GM12878 (cell line): ENCODE measurements at regions not wholly inside any gene's neighbourhood (a gene's known extent, or its start where the extent isn't known, plus 50 kb on each side); places are given as distances from the start of the nearest gene placed in this dataset.
A peak's percentile ranks its signal among the peaks of the same experiment; 100 is the strongest.

Source experiments
- ATAC-seq: fragments of 200-7000 bp; cut with Tn5 transposase; 3 replicates; pipeline ENCODE4 v1.9.1; 2020; ENCODE audit warnings: mild to moderate bottlenecking, moderate library complexity
- BruUV-seq: library from RNA; stranded (reverse); fragments of 400-500 nt; replicated peaks from 2 replicates; lab custom pipeline; 2021; lab: Mats Ljungman, UMichigan
- CTCF ChIA-PET: fragments of 300-600 bp; sonication (Branson Sonifier 250); formaldehyde crosslinking; extraction: SDS; loops from one replicate; lab custom pipeline; 2021; ENCODE audit warnings: inconsistent platforms; lab: Yijun Ruan, JAX
- POLR2A ChIA-PET: fragments of 350-600 bp; formaldehyde crosslinking; extraction: SDS; loops from one replicate; lab custom pipeline; 2021; ENCODE audit warnings: inconsistent platforms; lab: Charles Lee
- RAD21 ChIA-PET: fragments of 300-600 bp; sonication (Branson Sonifier 250); formaldehyde crosslinking; loops from one replicate; lab custom pipeline; 2023; ENCODE audit warnings: antibody characterized with exemption; ENCODE audit not compliant: unreplicated experiment; lab: Charles Lee
- SMC1A ChIA-PET: fragments of 300-600 bp; sonication (Branson Sonifier 250); formaldehyde crosslinking; loops from one replicate; lab custom pipeline; 2023; ENCODE audit not compliant: unreplicated experiment, uncharacterized antibody; lab: Charles Lee
- DNase-seq: peaks from one replicate; pipeline ENCODE4 v3.0.0-alpha.2; 2011; ENCODE audit warnings: low read depth, low spot score
- FAIRE-seq: peaks from 3 replicates; lab custom pipeline; 2011; peaks lifted over from hg19 to GRCh38; lab: Jason Lieb, UNC
- H2AFZ ChIP-seq: 2 replicates; pipeline ENCODE4 v1.6.0; 2011; ENCODE audit warnings: low read depth, low read length, control low read depth; ENCODE audit not compliant: control insufficient read depth
- H3K27ac ChIP-seq: 2 replicates; pipeline ENCODE4 v1.5.1; 2011; ENCODE audit warnings: control low read depth; ENCODE audit not compliant: control insufficient read depth, insufficient read depth
- H3K27me3 ChIP-seq, 2 experiments: replicated peaks in 1 of 2; 2 replicates each; pipeline versions ENCODE4 v1.6.0 to v1.6.1; 2011; ENCODE audit warnings: low read length in 1 of 2; ENCODE audit not compliant: control insufficient read depth in 2 of 2, insufficient read depth in 2 of 2
- H3K36me3 ChIP-seq, 2 experiments: 2 replicates each; pipeline ENCODE4 v1.5.1; 2011; ENCODE audit warnings: low read length in 1 of 2; ENCODE audit not compliant: control insufficient read depth in 2 of 2, insufficient read depth in 2 of 2
- H3K4me1 ChIP-seq: 2 replicates; pipeline ENCODE4 v1.6.1; 2011; ENCODE audit warnings: mild to moderate bottlenecking, low read length, moderate library complexity, mixed read lengths; ENCODE audit not compliant: control insufficient read depth, insufficient read depth
- H3K4me2 ChIP-seq: 2 replicates; pipeline ENCODE4 v1.6.0; 2011; ENCODE audit warnings: control low read depth; ENCODE audit not compliant: control insufficient read depth, insufficient read depth
- H3K4me3 ChIP-seq: fragments of 200-600 bp; sonication (generic); 2 replicates; pipeline ENCODE4 v1.5.1; 2016
- H3K79me2 ChIP-seq: 2 replicates; pipeline ENCODE4 v1.6.0; 2011; ENCODE audit warnings: low read length; ENCODE audit not compliant: control insufficient read depth, insufficient read depth
- H3K9ac ChIP-seq: 2 replicates; pipeline ENCODE4 v1.8.0; 2011; ENCODE audit warnings: low read length, control low read depth, mixed read lengths; ENCODE audit not compliant: control insufficient read depth, insufficient read depth
- H3K9me3 ChIP-seq: replicated peaks from 3 replicates; pipeline ENCODE4 v1.5.1; 2011; ENCODE audit warnings: mild to moderate bottlenecking, low read length; ENCODE audit not compliant: control insufficient read depth, insufficient read depth
- H4K20me1 ChIP-seq: 2 replicates; pipeline ENCODE4 v1.6.0; 2011; ENCODE audit not compliant: control insufficient read depth, insufficient read depth
- CREM ChIP-seq: IDR thresholded peaks from 2 replicates; pipeline ENCODE4 v1.6.1; 2014; ENCODE audit warnings: antibody characterized with exemption, low read depth
- NR2C2 ChIP-seq: IDR thresholded peaks from 2 replicates; pipeline ENCODE4 v1.6.1; 2011; ENCODE audit warnings: borderline replicate concordance, low read depth; ENCODE audit not compliant: control insufficient read depth, insufficient read length
- NR2F1 ChIP-seq: fragments of 450-650 bp; conservative IDR thresholded peaks from 2 replicates; pipeline ENCODE4 v1.6.1; 2017; ENCODE audit warnings: mild to moderate bottlenecking
- NRF1 ChIP-seq: conservative IDR thresholded peaks from 2 replicates; pipeline ENCODE4 v1.6.1; 2011; ENCODE audit warnings: mild to moderate bottlenecking, low read depth, low read length, improper control_type of control experiment
- RAD51 ChIP-seq: fragments of 450-650 bp; IDR thresholded peaks from 2 replicates; pipeline ENCODE4 v1.6.1; 2016; ENCODE audit warnings: moderate library complexity, mild to moderate bottlenecking, inconsistent platforms
- RFX5 ChIP-seq: IDR thresholded peaks from 2 replicates; pipeline ENCODE4 v1.6.1; 2011; ENCODE audit warnings: low read depth, low read length, improper control_type of control experiment
- SPI1 ChIP-seq: IDR thresholded peaks from 2 replicates; pipeline ENCODE4 v1.6.1; 2011; ENCODE audit warnings: low read depth, mild to moderate bottlenecking, low read length, moderate library complexity, borderline replicate concordance; ENCODE audit not compliant: insufficient read depth
- TCF12 ChIP-seq: IDR thresholded peaks from 2 replicates; pipeline ENCODE4 v1.6.1; 2011; ENCODE audit warnings: low read depth, mild to moderate bottlenecking, low read length
- WGBS: methylation state at CpG from one replicate; pipeline ENCODE4 v1.1.6; 2016; ENCODE audit warnings: low lambda C conversion rate; ENCODE audit not compliant: insufficient replicate concordance, insufficient coverage; ENCODE audit errors: missing lambda C conversion rate; 5-methylcytosine and 5-hydroxymethylcytosine counted together
- in situ Hi-C: fragments of 300-500 bp; cut with MboI; formaldehyde crosslinking; loops from 9 replicates; pipeline ENCODE4 v1.14.3; 2018; ENCODE audit warnings: mixed read lengths
- intact Hi-C: fragments of 100-400 bp; cut with micrococcal nuclease; formaldehyde crosslinking; loops from one replicate; pipeline ENCODE4 v1.14.2; 2022; ENCODE audit not compliant: unreplicated experiment
- TF ChIP-seq, protein P1 (sequence below): fragments of 450-650 bp; IDR thresholded peaks from 2 replicates; pipeline ENCODE4 v1.6.1; 2017; ENCODE audit warnings: mild to moderate bottlenecking, low read depth, inconsistent platforms; ENCODE audit not compliant: poor library complexity, severe bottlenecking

GRCh38 chr3:194861375-194861774, 175.7 kb downstream of the FAM43A start (continued):
- no peak for TF ChIP-seq RFX5
- TF ChIP-seq, all 136 proteins: peak for 0

- Histone ChIP-seq H3K79me2 (no peaks in the 10 kb centered on the region), H4K20me1 (no peaks in the 10 kb centered on the region), H3K27ac (no peak overlapping the region), H3K9ac (no peak overlapping the region), H3K4me3 (no peak overlapping the region), H2AFZ (no peak overlapping the region), H3K27me3 (peaks cover 0 to 2% of the 10 kb centered on the region in 2 experiments; a peak in 2 of 4 replicates), H3K4me2 (no peak overlapping the region), H3K4me1 (peaks cover 3% of the 10 kb centered on the region; the same call in 1 of the 2 replicates), H3K36me3 (no peaks in the 10 kb centered on the region), H3K9me3 (no peaks in the 10 kb centered on the region)
- no peak for ATAC-seq
- TF ChIP-seq NR2F1: no peak
- SMC1A ChIA-PET: interaction anchor here (0.7 kb wide), 1 partner anchor 38 kb away, joined by 4 read pairs; no protein-coding TSS in a partner anchor
- in situ Hi-C loops (no loop called here), intact Hi-C loops (loop anchor here (5.0 kb wide), 1 partner anchor 178 kb away; the partner anchor contains the start of gene FAM43A)
- WGBS: 27% methylated on average over 3 of the region's 3 CpGs
- POLR2A ChIA-PET: no interaction called here
- no peak for DNase-seq
- CTCF ChIA-PET: no interaction called here
- no peak for FAIRE-seq
- BruUV-seq: no TSS peak
- RAD21 ChIA-PET: no interaction called here
Observed at GRCh38 chr3:194865061-194865460, 179.4 kb downstream of the FAM43A start.

- no peak overlapping the region for H3K9ac ChIP-seq
- 45% methylated on average over 2 of the region's 2 CpGs for WGBS
- BruUV-seq: no TSS peak
- H3K4me1 ChIP-seq: peaks cover 3% of the 10 kb centered on the region; the same call in 1 of the 2 replicates
- RAD21 ChIA-PET: no interaction called here
- no peaks in the 10 kb centered on the region for H3K36me3 ChIP-seq
- FAIRE-seq (peak; percentile 47), DNase-seq (no peak), ATAC-seq (no peak)
- H3K9me3 ChIP-seq: no peaks in the 10 kb centered on the region
- no peak overlapping the region for H3K27ac ChIP-seq
- SMC1A ChIA-PET: no interaction called here
- no peak overlapping the region for H3K4me2 ChIP-seq
- peaks cover 0 to 2% of the 10 kb centered on the region in 2 experiments; a peak in 2 of 4 replicates for H3K27me3 ChIP-seq
- in situ Hi-C loops (no loop called here), intact Hi-C loops (loop anchor here (5.0 kb wide), 1 partner anchor 178 kb away; the partner anchor contains the start of gene FAM43A)
- H2AFZ ChIP-seq: no peak overlapping the region
- H4K20me1 ChIP-seq: no peaks in the 10 kb centered on the region
- POLR2A ChIA-PET: no interaction called here
- no peak overlapping the region for H3K4me3 ChIP-seq
- H3K79me2 ChIP-seq: no peaks in the 10 kb centered on the region
- no peak for TF ChIP-seq RAD51
- no peak for TF ChIP-seq CREM
- TF ChIP-seq, protein P1, sequence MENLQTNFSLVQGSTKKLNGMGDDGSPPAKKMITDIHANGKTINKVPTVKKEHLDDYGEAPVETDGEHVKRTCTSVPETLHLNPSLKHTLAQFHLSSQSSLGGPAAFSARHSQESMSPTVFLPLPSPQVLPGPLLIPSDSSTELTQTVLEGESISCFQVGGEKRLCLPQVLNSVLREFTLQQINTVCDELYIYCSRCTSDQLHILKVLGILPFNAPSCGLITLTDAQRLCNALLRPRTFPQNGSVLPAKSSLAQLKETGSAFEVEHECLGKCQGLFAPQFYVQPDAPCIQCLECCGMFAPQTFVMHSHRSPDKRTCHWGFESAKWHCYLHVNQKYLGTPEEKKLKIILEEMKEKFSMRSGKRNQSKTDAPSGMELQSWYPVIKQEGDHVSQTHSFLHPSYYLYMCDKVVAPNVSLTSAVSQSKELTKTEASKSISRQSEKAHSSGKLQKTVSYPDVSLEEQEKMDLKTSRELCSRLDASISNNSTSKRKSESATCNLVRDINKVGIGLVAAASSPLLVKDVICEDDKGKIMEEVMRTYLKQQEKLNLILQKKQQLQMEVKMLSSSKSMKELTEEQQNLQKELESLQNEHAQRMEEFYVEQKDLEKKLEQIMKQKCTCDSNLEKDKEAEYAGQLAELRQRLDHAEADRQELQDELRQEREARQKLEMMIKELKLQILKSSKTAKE: no peak
- 0 out of 2 replicates have a peak, but pooled peaks have one; percentile 3 for TF ChIP-seq SPI1
- TF ChIP-seq NR2C2: no peak
- no peak for TF ChIP-seq TCF12
- no peak for TF ChIP-seq NRF1
- TF ChIP-seq, all 136 proteins: peak for 1
- CTCF ChIA-PET: interaction anchor here (0.6 kb wide), 1 partner anchor 144 kb away, joined by 5 read pairs; no protein-coding TSS in a partner anchor
Observed at GRCh38 chr3:194865615-194866014, 179.9 kb downstream of the FAM43A start.
